SK-N-SH treated with all-trans-retinoic acid at 6 μM for 48 hours (cell line): ENCODE measurements at regions not wholly inside any gene's neighbourhood (a gene's known extent, or its start where the extent isn't known, plus 50 kb on each side); places are given as distances from the start of the nearest gene placed in this dataset.

Experiments used
- ATAC-seq: fragments of 200-7000 bp; cut with Tn5 transposase; 3 replicates; pipeline ENCODE4 v1.9.1; 2020; ENCODE audit warnings: mild to moderate bottlenecking, moderate library complexity
- ARNTL ChIP-seq: fragments of 450-650 bp; formaldehyde crosslinking; IDR thresholded peaks from 2 replicates; pipeline ENCODE4 v1.5.0; 2020; ENCODE audit warnings: low read depth, mild to moderate bottlenecking, moderate library complexity, borderline replicate concordance
- BACH2 ChIP-seq: fragments of 250-450 bp; sonication (Bioruptor Pico); IDR thresholded peaks from 2 replicates; pipeline ENCODE4 v1.9.0; 2021; ENCODE audit warnings: mild to moderate bottlenecking, borderline replicate concordance
- CREB5 ChIP-seq: fragments of 250-450 bp; sonication (Bioruptor Pico); IDR thresholded peaks from 2 replicates; pipeline ENCODE4 v1.5.1; 2020; ENCODE audit warnings: low read depth, mild to moderate bottlenecking, moderate library complexity
- CSRNP3 ChIP-seq: fragments of 250-450 bp; sonication (Bioruptor Pico); IDR thresholded peaks from 2 replicates; pipeline ENCODE4 v1.5.1; 2021; ENCODE audit warnings: mild to moderate bottlenecking, moderate library complexity
- ESRRG ChIP-seq: fragments of 250-450 bp; sonication (Bioruptor Pico); IDR thresholded peaks from 2 replicates; pipeline ENCODE4 v1.6.1; 2021; ENCODE audit warnings: mild to moderate bottlenecking
- GLIS3 ChIP-seq: fragments of 250-450 bp; sonication (Bioruptor Pico); IDR thresholded peaks from 2 replicates; pipeline ENCODE4 v1.5.0; 2020; ENCODE audit warnings: mild to moderate bottlenecking, moderate library complexity
- ISL1 ChIP-seq: fragments of 250-450 bp; sonication (Bioruptor Pico); IDR thresholded peaks from 2 replicates; pipeline ENCODE4 v2.1.2; 2022; ENCODE audit warnings: mild to moderate bottlenecking, moderate library complexity
- POU6F1 ChIP-seq: fragments of 250-450 bp; sonication (Bioruptor Pico); IDR thresholded peaks from 2 replicates; pipeline ENCODE4 v1.8.0; 2021; ENCODE audit warnings: low read depth, mild to moderate bottlenecking, moderate library complexity, borderline replicate concordance
- PPARA ChIP-seq: fragments of 250-450 bp; sonication (Bioruptor Pico); IDR thresholded peaks from 2 replicates; pipeline ENCODE4 v1.5.0; 2020; ENCODE audit warnings: mild to moderate bottlenecking, borderline replicate concordance
- SNAI2 ChIP-seq: fragments of 250-450 bp; sonication (Bioruptor Pico); IDR thresholded peaks from 2 replicates; pipeline ENCODE4 v1.5.0; 2020; ENCODE audit warnings: mild to moderate bottlenecking, moderate library complexity
- TOX ChIP-seq: fragments of 250-450 bp; sonication (Bioruptor Pico); IDR thresholded peaks from 2 replicates; pipeline ENCODE4 v1.8.0; 2021; ENCODE audit warnings: mild to moderate bottlenecking, moderate library complexity, borderline replicate concordance
- ZC3H10 ChIP-seq: fragments of 250-450 bp; sonication (Bioruptor Pico); IDR thresholded peaks from 2 replicates; pipeline ENCODE4 v1.5.1; 2021; ENCODE audit warnings: mild to moderate bottlenecking, moderate library complexity
- ZFP3 ChIP-seq: fragments of 250-450 bp; sonication (Bioruptor Pico); IDR thresholded peaks from 2 replicates; pipeline ENCODE4 v1.5.0; 2020; ENCODE audit warnings: mild to moderate bottlenecking, moderate library complexity
- ZFP30 ChIP-seq: fragments of 450-650 bp; formaldehyde crosslinking; IDR thresholded peaks from 2 replicates; pipeline ENCODE4 v1.5.0; 2022; ENCODE audit warnings: mild to moderate bottlenecking, moderate library complexity
- ZNF565 ChIP-seq: fragments of 450-650 bp; formaldehyde crosslinking; conservative IDR thresholded peaks from 2 replicates; pipeline ENCODE4 v1.5.0; 2020; ENCODE audit warnings: low read depth, mild to moderate bottlenecking, moderate library complexity
- ZNF70 ChIP-seq: fragments of 450-650 bp; formaldehyde crosslinking; IDR thresholded peaks from 2 replicates; pipeline ENCODE4 v1.5.0; 2020; ENCODE audit warnings: mild to moderate bottlenecking, moderate library complexity
- ZNF8 ChIP-seq: fragments of 450-650 bp; formaldehyde crosslinking; IDR thresholded peaks from 2 replicates; pipeline ENCODE4 v1.5.0; 2020; ENCODE audit warnings: mild to moderate bottlenecking, moderate library complexity
- TF ChIP-seq, protein P1 (sequence below): fragments of 250-450 bp; sonication (Bioruptor Pico); IDR thresholded peaks from 2 replicates; pipeline ENCODE4 v1.5.0; 2020; ENCODE audit warnings: mild to moderate bottlenecking, moderate library complexity
- TF ChIP-seq, protein P2 (sequence below): fragments of 250-450 bp; sonication (Bioruptor Pico); IDR thresholded peaks from 2 replicates; pipeline ENCODE4 v1.8.0; 2020; ENCODE audit warnings: mild to moderate bottlenecking, moderate library complexity, borderline replicate concordance

- ATAC-seq = no peak
- TF ChIP-seq BACH2 (CRISPR knock-in tag) = no peak
- TF ChIP-seq GLIS3 (CRISPR knock-in tag) = no peak
- no peak for TF ChIP-seq POU6F1 (CRISPR knock-in tag)
- TF ChIP-seq ZNF70 (CRISPR knock-in tag) = no peak
- no peak for TF ChIP-seq PPARA (CRISPR knock-in tag)
- no peak for TF ChIP-seq ESRRG (CRISPR knock-in tag)
- TF ChIP-seq ZFP3 (CRISPR knock-in tag) = no peak
- no peak for TF ChIP-seq TOX (CRISPR knock-in tag)
- TF ChIP-seq, protein P1, sequence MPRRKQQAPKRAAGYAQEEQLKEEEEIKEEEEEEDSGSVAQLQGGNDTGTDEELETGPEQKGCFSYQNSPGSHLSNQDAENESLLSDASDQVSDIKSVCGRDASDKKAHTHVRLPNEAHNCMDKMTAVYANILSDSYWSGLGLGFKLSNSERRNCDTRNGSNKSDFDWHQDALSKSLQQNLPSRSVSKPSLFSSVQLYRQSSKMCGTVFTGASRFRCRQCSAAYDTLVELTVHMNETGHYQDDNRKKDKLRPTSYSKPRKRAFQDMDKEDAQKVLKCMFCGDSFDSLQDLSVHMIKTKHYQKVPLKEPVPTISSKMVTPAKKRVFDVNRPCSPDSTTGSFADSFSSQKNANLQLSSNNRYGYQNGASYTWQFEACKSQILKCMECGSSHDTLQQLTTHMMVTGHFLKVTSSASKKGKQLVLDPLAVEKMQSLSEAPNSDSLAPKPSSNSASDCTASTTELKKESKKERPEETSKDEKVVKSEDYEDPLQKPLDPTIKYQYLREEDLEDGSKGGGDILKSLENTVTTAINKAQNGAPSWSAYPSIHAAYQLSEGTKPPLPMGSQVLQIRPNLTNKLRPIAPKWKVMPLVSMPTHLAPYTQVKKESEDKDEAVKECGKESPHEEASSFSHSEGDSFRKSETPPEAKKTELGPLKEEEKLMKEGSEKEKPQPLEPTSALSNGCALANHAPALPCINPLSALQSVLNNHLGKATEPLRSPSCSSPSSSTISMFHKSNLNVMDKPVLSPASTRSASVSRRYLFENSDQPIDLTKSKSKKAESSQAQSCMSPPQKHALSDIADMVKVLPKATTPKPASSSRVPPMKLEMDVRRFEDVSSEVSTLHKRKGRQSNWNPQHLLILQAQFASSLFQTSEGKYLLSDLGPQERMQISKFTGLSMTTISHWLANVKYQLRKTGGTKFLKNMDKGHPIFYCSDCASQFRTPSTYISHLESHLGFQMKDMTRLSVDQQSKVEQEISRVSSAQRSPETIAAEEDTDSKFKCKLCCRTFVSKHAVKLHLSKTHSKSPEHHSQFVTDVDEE (CRISPR knock-in tag) = no peak
- TF ChIP-seq CSRNP3 (CRISPR knock-in tag) = no peak
- no peak for TF ChIP-seq ZNF8 (CRISPR knock-in tag)
- no peak for TF ChIP-seq ISL1 (CRISPR knock-in tag)
- no peak for TF ChIP-seq ARNTL
- no peak for TF ChIP-seq ZFP30
- TF ChIP-seq SNAI2 (CRISPR knock-in tag) = no peak
- no peak for TF ChIP-seq ZC3H10 (CRISPR knock-in tag)
- TF ChIP-seq, all 23 proteins: peak for 0
Measured at GRCh38 chr4:166482758-166483157, 609.7 kb downstream of the TLL1 start.

GRCh38 chr4:166491635-166492034 lies 618.6 kb downstream of the TLL1 start:
- ATAC-seq = no peak
- TF ChIP-seq CREB5 (no peak), POU6F1 (CRISPR knock-in tag) (no peak), ZNF565 (CRISPR knock-in tag) (no peak), ESRRG (CRISPR knock-in tag) (no peak)
- TF ChIP-seq, protein P2, sequence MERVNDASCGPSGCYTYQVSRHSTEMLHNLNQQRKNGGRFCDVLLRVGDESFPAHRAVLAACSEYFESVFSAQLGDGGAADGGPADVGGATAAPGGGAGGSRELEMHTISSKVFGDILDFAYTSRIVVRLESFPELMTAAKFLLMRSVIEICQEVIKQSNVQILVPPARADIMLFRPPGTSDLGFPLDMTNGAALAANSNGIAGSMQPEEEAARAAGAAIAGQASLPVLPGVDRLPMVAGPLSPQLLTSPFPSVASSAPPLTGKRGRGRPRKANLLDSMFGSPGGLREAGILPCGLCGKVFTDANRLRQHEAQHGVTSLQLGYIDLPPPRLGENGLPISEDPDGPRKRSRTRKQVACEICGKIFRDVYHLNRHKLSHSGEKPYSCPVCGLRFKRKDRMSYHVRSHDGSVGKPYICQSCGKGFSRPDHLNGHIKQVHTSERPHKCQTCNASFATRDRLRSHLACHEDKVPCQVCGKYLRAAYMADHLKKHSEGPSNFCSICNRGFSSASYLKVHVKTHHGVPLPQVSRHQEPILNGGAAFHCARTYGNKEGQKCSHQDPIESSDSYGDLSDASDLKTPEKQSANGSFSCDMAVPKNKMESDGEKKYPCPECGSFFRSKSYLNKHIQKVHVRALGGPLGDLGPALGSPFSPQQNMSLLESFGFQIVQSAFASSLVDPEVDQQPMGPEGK (CRISPR knock-in tag) = no peak

GRCh38 chr4:166493924-166494345 lies 620.9 kb downstream of the TLL1 start:
- ATAC-seq = no peak; the same call in 2 of the 3 replicates
- TF ChIP-seq, protein P1 (CRISPR knock-in tag) = no peak
- TF ChIP-seq, all 23 proteins: peak for 0
